ENCODE measurements at regions not wholly inside any gene's neighbourhood (a gene's known extent, or its start where the extent isn't known, plus 50 kb on each side); places are given as distances from the start of the nearest gene placed in this dataset.
A peak's percentile ranks its signal among the peaks of the same experiment; 100 is the strongest.
"Not testable (repeated sequence)": the region's sequence is repeated elsewhere in the genome, so short reads cannot be mapped to it uniquely, and the experiment has no call there.

DNA sequence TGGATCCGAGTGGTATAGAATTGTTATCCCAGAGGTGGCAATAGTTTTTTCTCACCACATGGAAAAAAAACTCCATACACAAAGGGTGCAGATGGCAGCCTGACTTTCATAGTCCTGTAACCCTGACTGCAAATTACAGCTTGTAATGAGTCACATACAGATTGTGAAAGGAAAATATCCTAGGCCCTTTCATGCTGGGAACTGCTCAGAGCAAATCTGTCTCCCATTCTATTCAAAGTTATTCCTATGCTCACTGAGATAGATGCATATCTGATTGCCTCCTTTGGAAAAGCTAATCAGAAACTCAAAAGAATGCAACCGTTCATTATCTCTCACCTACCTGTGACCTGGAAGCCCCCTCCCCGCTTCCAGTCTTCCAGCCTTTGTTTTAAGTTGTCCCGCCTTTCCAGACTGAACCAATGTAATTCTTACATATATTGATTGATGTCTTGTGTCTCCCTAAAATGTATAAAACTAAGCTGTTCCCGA lies 108.7 kb upstream of the MAP3K4 start:
- Histone ChIP-seq H3K27ac (no peak overlapping the region), H3K9me3 (no peaks in the 10 kb centered on the region), H3K36me3 (no peaks in the 10 kb centered on the region), H3K27me3 (no peaks in the 10 kb centered on the region), H3K4me3 (no peak overlapping the region), H3K4me1 (peaks cover 0 to 21% (median 10%) of the 10 kb centered on the region in 9 donors)
- TF ChIP-seq, protein P1, sequence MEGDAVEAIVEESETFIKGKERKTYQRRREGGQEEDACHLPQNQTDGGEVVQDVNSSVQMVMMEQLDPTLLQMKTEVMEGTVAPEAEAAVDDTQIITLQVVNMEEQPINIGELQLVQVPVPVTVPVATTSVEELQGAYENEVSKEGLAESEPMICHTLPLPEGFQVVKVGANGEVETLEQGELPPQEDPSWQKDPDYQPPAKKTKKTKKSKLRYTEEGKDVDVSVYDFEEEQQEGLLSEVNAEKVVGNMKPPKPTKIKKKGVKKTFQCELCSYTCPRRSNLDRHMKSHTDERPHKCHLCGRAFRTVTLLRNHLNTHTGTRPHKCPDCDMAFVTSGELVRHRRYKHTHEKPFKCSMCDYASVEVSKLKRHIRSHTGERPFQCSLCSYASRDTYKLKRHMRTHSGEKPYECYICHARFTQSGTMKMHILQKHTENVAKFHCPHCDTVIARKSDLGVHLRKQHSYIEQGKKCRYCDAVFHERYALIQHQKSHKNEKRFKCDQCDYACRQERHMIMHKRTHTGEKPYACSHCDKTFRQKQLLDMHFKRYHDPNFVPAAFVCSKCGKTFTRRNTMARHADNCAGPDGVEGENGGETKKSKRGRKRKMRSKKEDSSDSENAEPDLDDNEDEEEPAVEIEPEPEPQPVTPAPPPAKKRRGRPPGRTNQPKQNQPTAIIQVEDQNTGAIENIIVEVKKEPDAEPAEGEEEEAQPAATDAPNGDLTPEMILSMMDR (IDR thresholded peaks at IDR 0.05) = no peak
- intact Hi-C loops (cut with DNase I) = no loop called here
- WGBS, 2 donors = 62 to 65% methylated on average over 5 of the region's 5 CpGs
- ATAC-seq (peak in 6 of 8 donors; percentile 56 to 89 (median 64)), DNase-seq (no peak)

DNA sequence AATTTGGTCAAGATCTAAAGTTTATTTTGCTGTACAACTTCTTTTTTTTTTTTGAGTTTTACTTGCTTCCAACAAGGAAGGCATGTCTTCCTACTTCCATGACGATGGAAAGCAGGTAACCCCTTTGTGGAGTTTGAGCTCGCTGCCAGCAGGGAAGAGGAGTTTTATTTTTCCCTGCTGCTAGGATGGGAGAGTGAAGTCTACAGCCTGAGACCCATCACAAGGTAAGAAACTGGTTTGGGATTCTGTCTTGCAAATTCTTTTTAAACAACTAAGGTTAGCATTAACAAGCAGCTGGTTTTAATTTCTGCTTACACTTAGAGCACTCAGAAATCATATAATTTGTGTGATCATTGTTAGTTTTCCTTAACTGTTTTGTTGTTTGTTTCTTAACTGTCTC lies 108.0 kb upstream of the MAP3K4 start:
- ATAC-seq (no peak), DNase-seq (no peak)
- TF ChIP-seq, protein P1 (IDR thresholded peaks at IDR 0.05) = no peak
- Histone ChIP-seq H3K27me3 (no peaks in the 10 kb centered on the region), H3K27ac (no peak overlapping the region), H3K4me3 (no peak overlapping the region), H3K9me3 (no peaks in the 10 kb centered on the region), H3K36me3 (no peaks in the 10 kb centered on the region), H3K4me1 (peaks cover 0 to 21% (median 10%) of the 10 kb centered on the region in 9 donors)
- WGBS, 2 donors = 73 to 82% methylated on average over 2 of the region's 2 CpGs
- intact Hi-C loops (cut with DNase I) = no loop called here

DNA sequence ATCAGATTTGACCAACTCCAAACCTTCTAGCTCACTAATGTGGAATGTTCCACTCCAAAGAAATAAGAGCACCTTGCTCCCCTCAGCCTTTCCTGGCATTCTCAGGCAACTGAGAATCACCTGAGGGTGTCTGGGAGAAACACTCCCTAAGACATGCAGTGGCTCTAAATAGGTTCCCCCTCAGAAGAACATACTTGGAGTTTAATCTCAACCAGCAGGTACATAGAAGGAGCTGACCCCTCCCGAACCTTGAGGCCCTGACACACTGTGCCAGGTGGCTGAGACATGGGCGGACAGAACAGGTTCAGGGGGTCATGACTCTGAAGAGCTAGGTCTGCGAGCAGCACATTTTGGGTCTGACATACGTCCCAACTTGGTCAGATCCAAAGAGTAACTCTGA lies 107.6 kb upstream of the MAP3K4 start:
- no peak overlapping the region for H3K27ac ChIP-seq
- no peak overlapping the region for H3K4me3 ChIP-seq
- no peak for DNase-seq
- intact Hi-C loops (cut with DNase I) = no loop called here
- ATAC-seq = no peak
- H3K36me3 ChIP-seq = no peaks in the 10 kb centered on the region
- H3K9me3 ChIP-seq = no peaks in the 10 kb centered on the region
- TF ChIP-seq, protein P1 (IDR thresholded peaks at IDR 0.05) = no peak
- 87 to 88% methylated on average over 4 of the region's 4 CpGs for WGBS, 2 donors
- peaks cover 0 to 21% (median 10%) of the 10 kb centered on the region in 9 donors for H3K4me1 ChIP-seq
- no peaks in the 10 kb centered on the region for H3K27me3 ChIP-seq

DNA sequence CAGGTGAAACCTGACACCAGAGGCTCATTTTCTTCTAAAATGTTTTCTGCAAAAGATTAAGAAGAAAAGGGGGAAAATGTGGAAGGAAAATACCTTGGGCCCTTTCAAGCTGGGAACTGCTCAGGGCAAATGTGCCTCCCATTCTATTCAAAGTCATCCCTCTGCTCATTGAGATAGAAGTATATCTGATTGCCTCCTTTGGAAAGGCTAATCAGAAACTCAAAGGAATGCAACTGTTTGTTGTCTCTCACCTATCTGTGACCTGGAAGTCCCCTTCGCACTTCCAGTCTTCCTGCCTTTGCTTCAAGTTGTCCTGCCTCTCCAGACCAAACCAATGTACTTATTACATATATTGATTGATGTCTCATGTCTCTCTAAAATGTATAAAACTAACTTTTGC lies 102.4 kb upstream of the MAP3K4 start:
- H3K27ac ChIP-seq; H3K9me3 ChIP-seq; H3K36me3 ChIP-seq; ATAC-seq; H3K27me3 ChIP-seq; H3K4me1 ChIP-seq; H3K4me3 ChIP-seq; DNase-seq; intact Hi-C loops (cut with DNase I): not testable (repeated sequence)
- 35 to 80% methylated on average over 1 of the region's 1 CpG for WGBS, 2 donors

DNA sequence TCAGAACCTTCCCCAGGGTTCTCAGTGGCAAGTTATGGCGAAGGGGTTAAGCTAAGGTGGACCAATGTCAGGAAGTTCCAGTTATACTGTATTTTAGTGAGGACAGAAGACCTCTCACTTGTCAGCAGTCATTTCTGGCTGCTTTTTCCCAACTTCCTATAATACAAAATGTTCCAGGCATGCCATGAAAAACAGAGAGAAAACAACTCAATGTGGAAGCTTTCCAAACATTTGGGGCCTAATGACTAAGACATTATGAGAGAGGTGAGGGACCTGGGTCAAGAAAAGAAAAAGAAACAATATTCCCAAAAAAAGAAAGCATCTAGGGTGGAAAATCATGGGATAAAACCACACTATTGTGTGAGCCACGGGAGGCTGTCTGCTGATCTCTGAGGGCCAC lies 99.9 kb upstream of the MAP3K4 start:
- no peak overlapping the region for H3K4me3 ChIP-seq
- H3K36me3 ChIP-seq = no peaks in the 10 kb centered on the region
- 65 to 73% methylated on average over 2 of the region's 2 CpGs for WGBS, 2 donors
- no peak for DNase-seq
- peak overlapping the region in 1 of 10 donors; percentile 16 for H3K27ac ChIP-seq
- TF ChIP-seq, protein P1 (IDR thresholded peaks at IDR 0.05) = no peak
- ATAC-seq = peak in 1 of 8 donors; percentile 54
- intact Hi-C loops (cut with DNase I) = no loop called here
- no peaks in the 10 kb centered on the region for H3K9me3 ChIP-seq
- no peaks in the 10 kb centered on the region for H3K27me3 ChIP-seq
- H3K4me1 ChIP-seq = peaks cover 0 to 10% (median 0%) of the 10 kb centered on the region in 9 donors

Measured in heart right ventricle (tissue), 16 donors.